GM19328 (cell line): ENCODE measurements at regions not wholly inside any gene's neighbourhood (a gene's known extent, or its start where the extent isn't known, plus 50 kb on each side); places are given as distances from the start of the nearest gene placed in this dataset.

Source experiments
- ATAC-seq: cut with Tn5 transposase; IDR thresholded peaks from one replicate; pipeline ENCODE4 v1.9.1; 2021; ENCODE audit warnings: mild to moderate bottlenecking, moderate library complexity; ENCODE audit not compliant: unreplicated experiment

GRCh38 chr12:94718114-94718513, 67.8 kb upstream of the TMCC3 start:
- ATAC-seq, result no peak

- no peak for ATAC-seq
These were observed 67.3 kb upstream of the TMCC3 start for GRCh38 chr12:94717656-94718055.

DNA sequence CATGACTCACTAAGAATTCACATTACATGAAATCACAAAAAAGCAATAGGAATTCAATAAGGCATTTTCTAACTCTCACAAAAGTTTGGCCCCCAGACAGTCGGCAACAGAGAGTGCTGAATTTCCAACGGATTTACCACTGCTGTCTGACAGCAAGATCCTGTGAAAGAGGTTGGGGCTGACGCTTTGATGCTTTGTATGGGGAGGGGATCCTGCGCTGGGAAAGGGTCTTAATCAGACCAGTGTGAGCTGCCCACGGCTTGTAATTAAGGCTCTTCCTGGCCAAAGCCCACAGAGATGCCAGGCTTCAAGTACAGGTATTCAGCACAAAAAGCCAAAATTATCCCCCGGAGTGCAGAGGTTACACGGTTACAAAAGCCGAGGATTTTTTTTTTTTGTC, 66.8 kb upstream of the TMCC3 start:
- ATAC-seq, result no peak

- ATAC-seq, result no peak
These were observed 66.0 kb upstream of the TMCC3 start for GRCh38 chr12:94716339-94716738.

- no peak for ATAC-seq
These were observed 64.2 kb upstream of the TMCC3 start for GRCh38 chr12:94714378-94715114.

DNA sequence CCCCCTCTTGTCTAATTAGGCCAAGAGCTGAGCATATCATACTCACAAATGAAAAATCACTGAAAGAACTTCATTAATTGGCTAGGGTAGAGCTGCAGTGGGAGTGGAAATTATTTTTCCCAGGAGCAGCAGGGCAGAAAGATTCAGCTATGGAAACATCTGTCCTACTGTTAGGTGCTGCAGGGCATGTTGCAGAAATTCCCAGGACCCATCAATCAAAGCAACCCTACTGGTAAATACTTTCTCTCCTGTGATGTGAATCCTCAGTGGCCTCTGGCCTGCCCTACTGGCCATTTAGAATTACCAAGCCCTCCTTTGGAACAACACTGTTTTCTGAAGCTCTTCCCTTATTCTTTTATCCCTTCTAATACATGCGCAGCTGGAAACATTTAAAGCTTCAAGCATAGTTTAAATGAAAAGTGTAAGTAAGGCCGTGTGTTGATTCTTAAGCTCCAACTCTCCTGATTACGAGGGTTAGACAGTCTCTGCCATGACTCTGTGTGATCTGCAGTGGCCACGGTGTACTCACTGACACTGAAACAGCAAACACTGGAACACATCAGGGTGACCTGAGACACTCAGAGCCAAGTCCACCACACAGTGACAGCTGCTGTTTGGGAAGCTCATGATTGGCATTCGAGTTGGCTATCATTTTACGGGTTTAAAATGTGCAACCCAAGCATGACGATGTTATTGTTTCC, 62.6 kb upstream of the TMCC3 start:
- no peak for ATAC-seq

GRCh38 chr12:94710933-94711332, 60.6 kb upstream of the TMCC3 start:
- ATAC-seq, result no peak

DNA sequence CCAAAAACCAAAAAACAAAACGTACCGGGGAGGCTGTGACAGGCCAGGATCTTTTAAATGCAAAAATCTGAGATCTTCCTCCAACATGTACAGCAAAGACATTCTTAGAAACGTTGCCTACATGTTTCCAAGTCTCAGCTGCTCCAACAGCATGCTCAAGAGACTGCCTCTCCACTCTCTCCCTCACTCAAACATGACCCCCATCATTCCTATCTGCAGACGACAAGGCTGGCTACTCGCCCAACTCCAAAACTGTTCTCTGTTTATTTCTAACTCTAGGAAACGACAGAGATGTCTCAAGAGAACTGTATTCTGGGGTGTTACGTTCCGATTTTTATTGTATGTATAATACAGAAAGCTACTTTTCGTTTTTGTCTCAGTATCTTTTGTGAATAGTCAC, 57.5 kb upstream of the TMCC3 start:
- ATAC-seq, result no peak

GRCh38 chr12:94707036-94707435, 56.7 kb upstream of the TMCC3 start:
- ATAC-seq, result no peak

- peak; percentile 42 for ATAC-seq
These were observed 55.9 kb upstream of the TMCC3 start for GRCh38 chr12:94706250-94706661.

GRCh38 chr12:94705676-94706075, 55.3 kb upstream of the TMCC3 start:
- ATAC-seq, result no peak

DNA sequence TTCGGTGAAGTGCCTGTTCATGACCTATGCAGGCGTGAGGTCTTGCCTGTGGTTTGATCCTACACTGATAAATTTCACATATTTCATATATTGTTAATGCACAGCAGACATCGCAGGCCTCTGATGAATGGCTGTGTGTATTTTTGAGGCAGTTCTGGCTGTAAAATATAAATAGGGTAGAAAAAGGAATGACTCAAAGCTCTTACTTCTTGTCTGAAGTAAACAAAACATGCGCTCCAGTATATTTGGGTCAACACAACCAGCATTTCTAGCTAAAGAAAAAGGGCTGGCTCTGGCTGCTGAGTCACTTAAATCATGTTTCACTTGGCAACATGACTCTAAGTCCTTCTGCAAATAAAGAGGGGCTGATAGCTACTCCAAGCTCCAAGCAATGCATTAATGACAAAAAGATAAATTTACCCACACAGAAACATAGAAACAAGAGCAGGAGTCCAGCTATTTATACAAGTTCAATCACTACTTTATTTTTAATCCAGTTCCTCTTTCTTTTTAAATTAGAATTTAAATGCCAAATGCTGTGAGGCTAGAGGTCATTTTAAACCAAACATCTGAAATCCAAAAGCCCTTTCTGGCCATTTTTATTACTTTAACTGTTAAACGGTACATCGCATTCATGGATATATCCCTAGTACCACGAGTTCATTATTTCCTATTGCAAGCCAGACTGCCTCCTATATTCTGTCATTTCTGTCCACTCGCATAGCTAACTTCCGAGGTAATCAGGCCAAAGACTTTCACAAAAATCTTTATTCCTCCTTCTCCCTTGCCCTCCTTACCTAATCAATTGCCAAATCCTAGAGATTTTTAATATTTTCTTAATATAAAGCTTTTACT, 54.3 kb upstream of the TMCC3 start:
- no peak for ATAC-seq

DNA sequence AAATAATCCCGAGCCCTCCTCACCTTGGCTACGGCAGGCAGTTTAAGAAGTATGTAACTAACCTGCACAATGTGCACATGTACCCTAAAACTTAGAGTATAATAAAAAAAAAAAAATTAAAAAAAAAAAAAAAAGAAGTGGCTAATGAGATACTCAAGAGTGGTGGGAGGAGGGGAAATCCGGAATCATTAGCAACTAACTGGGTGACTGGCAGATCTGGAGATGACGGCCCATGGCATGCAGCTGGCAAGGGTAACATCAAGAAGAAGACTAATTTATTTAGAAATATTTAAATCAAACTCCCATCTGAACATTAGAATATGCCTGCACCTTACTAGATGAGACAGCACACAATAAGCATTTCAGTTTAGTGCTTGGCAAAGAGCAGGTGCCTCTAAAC, 52.3 kb upstream of the TMCC3 start:
- ATAC-seq, result no peak

GRCh38 chr12:94701711-94702110, 51.4 kb upstream of the TMCC3 start:
- ATAC-seq, result no peak

DNA sequence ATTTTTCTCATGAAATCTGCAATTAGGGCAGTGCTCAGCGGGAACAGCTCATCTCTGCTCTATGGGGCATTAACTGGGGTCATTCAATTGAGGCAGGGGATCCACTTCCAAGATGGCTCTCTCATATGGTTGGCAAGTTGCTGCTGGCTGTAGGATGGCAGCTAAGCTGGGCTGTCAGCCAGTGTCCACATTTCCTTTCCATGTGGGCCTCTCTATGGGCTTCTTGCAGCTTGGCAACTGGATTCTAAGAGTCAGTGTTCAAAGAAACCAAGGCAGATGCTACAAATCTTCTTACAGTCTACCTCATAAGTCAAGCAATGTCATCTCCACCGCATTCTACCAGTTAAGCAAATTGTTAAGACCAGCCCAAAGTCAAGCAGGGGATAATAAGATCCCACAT, 50.3 kb upstream of the TMCC3 start:
- ATAC-seq, result no peak
